K562 (cell line): ENCODE measurements at regions not wholly inside any gene's neighbourhood (a gene's known extent, or its start where the extent isn't known, plus 50 kb on each side); places are given as distances from the start of the nearest gene placed in this dataset.
A peak's percentile ranks its signal among the peaks of the same experiment; 100 is the strongest.

Experiments used
- ATAC-seq: fragments of 200-7000 bp; cut with Tn5 transposase; 3 replicates; pipeline ENCODE4 v1.9.1; 2020; ENCODE audit warnings: moderate library complexity
- BruUV-seq: library from RNA; stranded (reverse); fragments of 400-500 nt; replicated peaks from 2 replicates; lab custom pipeline; 2021; lab: Mats Ljungman, UMichigan
- CTCF ChIA-PET: fragments of 300-600 bp; formaldehyde crosslinking; extraction: SDS; loops from one replicate; lab custom pipeline; 2021; ENCODE audit warnings: low intra/inter-chr PET ratio; lab: Yijun Ruan, JAX
- POLR2A ChIA-PET: fragments of 300-600, 350-650 bp; sonication (Branson Sonifier 250); formaldehyde crosslinking; extraction: SDS; loops from one replicate; lab custom pipeline; 2021; ENCODE audit warnings: antibody characterized with exemption, inconsistent platforms; lab: Yijun Ruan, JAX
- DNase-seq, 4 experiments: peaks; one replicate each; pipeline versions ENCODE4 v3.0.0 to v3.0.0-alpha.2; 2011 to 2018; ENCODE audit warnings: low spot score in 3 of 4, mixed read lengths in 3 of 4; ENCODE audit errors: extremely low read depth in 1 of 4
- FAIRE-seq: peaks from 2 replicates; lab custom pipeline; 2011; peaks lifted over from hg19 to GRCh38; lab: Jason Lieb, UNC
- H2AFZ ChIP-seq: 2 replicates; pipeline ENCODE4 v1.6.0; 2011; ENCODE audit warnings: low read depth, low read length, control low read depth, inconsistent platforms
- H3K27ac ChIP-seq: fragments of 200-600 bp; 3 replicates; pipeline ENCODE4 v1.8.0; 2011; ENCODE audit warnings: low read depth, mild to moderate bottlenecking, control low read depth, inconsistent platforms, low read length, moderate library complexity, mixed read lengths; ENCODE audit errors: extremely low read depth
- H3K27me3 ChIP-seq, 2 experiments: fragments of 300-600 bp in 1 of 2; 2 replicates in 1 of 2; 3 replicates in 1 of 2; pipeline versions ENCODE4 v1.6.0 to v1.8.0; 2011; ENCODE audit warnings: inconsistent platforms in 2 of 2, low read length in 2 of 2, mild to moderate bottlenecking in 1 of 2, mixed read lengths in 1 of 2, moderate library complexity in 1 of 2; ENCODE audit not compliant: control insufficient read depth in 2 of 2, insufficient read depth in 2 of 2
- H3K36me3 ChIP-seq: fragments of 300-600 bp; 3 replicates; pipeline ENCODE4 v1.8.0; 2011; ENCODE audit warnings: mild to moderate bottlenecking, low read length, inconsistent platforms; ENCODE audit not compliant: control insufficient read depth, insufficient read depth
- H3K4me1 ChIP-seq, 2 experiments: fragments of 200-600 bp in 1 of 2; replicated peaks in 1 of 2; 2 replicates in 1 of 2; 3 replicates in 1 of 2; pipeline versions ENCODE4 v1.5.1 to v1.8.0; 2011; ENCODE audit warnings: inconsistent platforms in 2 of 2, low read length in 2 of 2, mild to moderate bottlenecking in 1 of 2, mixed read lengths in 1 of 2, moderate library complexity in 1 of 2; ENCODE audit not compliant: control insufficient read depth in 2 of 2, insufficient read depth in 2 of 2
- H3K4me2 ChIP-seq: 2 replicates; pipeline ENCODE4 v1.6.1; 2011; ENCODE audit warnings: low read length, control low read depth, inconsistent platforms, mixed read lengths; ENCODE audit not compliant: insufficient read depth
- H3K4me3 ChIP-seq: fragments of 200-600 bp; sonication (generic), shearing (Covaris generic); 2 replicates; pipeline ENCODE4 v1.5.1; 2016; ENCODE audit warnings: control low read depth, inconsistent platforms
- H3K79me2 ChIP-seq: fragments of 200-600 bp; 3 replicates; pipeline ENCODE4 v1.8.0; 2011; ENCODE audit warnings: low read length, inconsistent platforms; ENCODE audit not compliant: control insufficient read depth, insufficient read depth
- H3K9ac ChIP-seq, 2 experiments: 2 replicates each; pipeline versions ENCODE4 v1.6.0 to v1.6.1; 2011; ENCODE audit warnings: low read depth in 2 of 2, low read length in 2 of 2, control low read depth in 1 of 2, inconsistent platforms in 1 of 2, mild to moderate bottlenecking in 1 of 2, mixed read lengths in 1 of 2; ENCODE audit not compliant: insufficient read depth in 1 of 2
- H3K9me1 ChIP-seq: one replicate; pipeline ENCODE4 v1.6.0; 2011; ENCODE audit warnings: inconsistent platforms, mild to moderate bottlenecking, low read length, moderate library complexity; ENCODE audit not compliant: control insufficient read depth, insufficient read depth
- H3K9me3 ChIP-seq: replicated peaks from 2 replicates; pipeline ENCODE4 v1.5.1; 2011; ENCODE audit warnings: low read depth, low read length, inconsistent platforms; ENCODE audit not compliant: control insufficient read depth, insufficient read depth
- H4K20me1 ChIP-seq: replicated peaks from 2 replicates; pipeline ENCODE4 v1.6.1; 2011; ENCODE audit warnings: low read length, inconsistent platforms, mixed read lengths; ENCODE audit not compliant: control insufficient read depth, insufficient read depth
- FOXA3 ChIP-seq, 2 experiments: fragments of 450-650 bp in 1 of 2; sonication (generic) in 1 of 2; formaldehyde crosslinking; IDR thresholded peaks in 1 of 2; conservative IDR thresholded peaks in 1 of 2; 2 replicates each; pipeline versions ENCODE4 v1.4.0 to v1.8.0; 2020 to 2022; ENCODE audit warnings: mild to moderate bottlenecking in 2 of 2, missing genetic modification reagents in 1 of 2
- IRF2 ChIP-seq: sonication (generic); formaldehyde crosslinking; IDR thresholded peaks from 2 replicates; pipeline ENCODE4 v1.8.1; 2022; ENCODE audit warnings: mild to moderate bottlenecking, missing genetic modification reagents
- NRF1 ChIP-seq, 2 experiments: fragments of 450-650 bp; IDR thresholded peaks in 1 of 2; conservative IDR thresholded peaks in 1 of 2; 2 replicates each; pipeline ENCODE4 v1.6.1; 2014; ENCODE audit warnings: mild to moderate bottlenecking in 2 of 2
- TGIF2 ChIP-seq: sonication (generic); formaldehyde crosslinking; IDR thresholded peaks from 2 replicates; pipeline ENCODE4 v1.8.1; 2022; ENCODE audit warnings: mild to moderate bottlenecking, missing genetic modification reagents, moderate library complexity
- YY1 ChIP-seq, 3 experiments: IDR thresholded peaks; 2 replicates each; pipeline ENCODE4 v1.6.1; 2011; ENCODE audit warnings: low read length in 2 of 3, mild to moderate bottlenecking in 2 of 3, moderate library complexity in 2 of 3, borderline replicate concordance in 1 of 3, control low read depth in 1 of 3, low read depth in 1 of 3; ENCODE audit not compliant: insufficient read depth in 3 of 3, insufficient replicate concordance in 2 of 3, control insufficient read depth in 1 of 3, insufficient read length in 1 of 3; ENCODE audit errors: extremely low read depth in 1 of 3
- WGBS: fragments of 100-300 bp; shearing (Covaris generic); methylation state at CpG from one replicate; pipeline ENCODE4 v1.1.6; 2016; ENCODE audit warnings: low coverage, mixed read lengths; ENCODE audit not compliant: insufficient coverage; ENCODE audit errors: missing lambda C conversion rate; 5-methylcytosine and 5-hydroxymethylcytosine counted together
- in situ Hi-C: fragments of 300-500 bp; cut with MboI; formaldehyde crosslinking; loops from 4 replicates; pipeline ENCODE4 v1.15.0; 2018; ENCODE audit warnings: inconsistent platforms, mixed read lengths
- intact Hi-C: fragments of 100-400 bp; cut with micrococcal nuclease; formaldehyde crosslinking; loops from 2 replicates; pipeline ENCODE4 v1.14.2; 2022
- TF ChIP-seq, protein P1 (sequence below): IDR thresholded peaks from 2 replicates; pipeline ENCODE4 v1.6.1; 2012; ENCODE audit warnings: low read depth, low read length, improper control_type of control experiment, borderline replicate concordance
- TF ChIP-seq, protein P2 (sequence below): fragments of 450-650 bp; conservative IDR thresholded peaks from 2 replicates; pipeline ENCODE4 v1.6.1; 2016; ENCODE audit warnings: missing genetic modification characterization, low read depth, mild to moderate bottlenecking, missing compliant biosample characterization, moderate library complexity
- TF ChIP-seq, protein P3 (sequence below): sonication (generic); formaldehyde crosslinking; IDR thresholded peaks from 2 replicates; pipeline ENCODE4 v1.8.0; 2022; ENCODE audit warnings: mild to moderate bottlenecking, low read depth, missing genetic modification reagents

DNA sequence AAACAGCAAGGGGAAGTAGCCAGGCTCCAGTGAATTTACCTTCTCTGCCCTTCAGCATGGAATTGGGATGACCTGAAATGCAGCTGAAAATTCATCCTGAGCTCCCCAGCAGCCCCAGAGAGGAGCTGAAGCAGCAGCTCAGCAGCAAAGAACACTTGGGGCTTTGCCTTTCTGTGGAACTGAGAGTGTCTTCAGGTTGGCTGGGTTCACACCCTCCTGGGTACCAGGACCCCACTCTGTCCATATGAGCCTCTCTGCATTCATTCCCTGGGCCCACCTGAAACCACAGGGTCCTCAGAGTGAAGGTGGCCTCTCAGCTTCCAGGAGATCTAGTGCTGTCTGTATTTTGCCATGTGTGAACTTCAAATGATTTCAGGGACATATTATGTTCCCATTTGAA is 429.2 kb downstream of the MN1 start (continued):
- TF ChIP-seq, protein P1, sequence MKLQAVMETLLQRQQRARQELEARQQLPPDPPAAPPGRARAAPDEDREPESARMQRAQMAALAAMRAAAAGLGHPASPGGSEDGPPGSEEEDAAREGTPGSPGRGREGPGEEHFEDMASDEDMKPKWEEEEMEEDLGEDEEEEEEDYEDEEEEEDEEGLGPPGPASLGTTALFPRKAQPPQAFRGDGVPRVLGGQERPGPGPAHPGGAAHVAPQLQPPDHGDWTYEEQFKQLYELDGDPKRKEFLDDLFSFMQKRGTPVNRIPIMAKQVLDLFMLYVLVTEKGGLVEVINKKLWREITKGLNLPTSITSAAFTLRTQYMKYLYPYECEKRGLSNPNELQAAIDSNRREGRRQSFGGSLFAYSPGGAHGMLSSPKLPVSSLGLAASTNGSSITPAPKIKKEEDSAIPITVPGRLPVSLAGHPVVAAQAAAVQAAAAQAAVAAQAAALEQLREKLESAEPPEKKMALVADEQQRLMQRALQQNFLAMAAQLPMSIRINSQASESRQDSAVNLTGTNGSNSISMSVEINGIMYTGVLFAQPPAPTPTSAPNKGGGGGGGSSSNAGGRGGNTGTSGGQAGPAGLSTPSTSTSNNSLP: no peak
- TF ChIP-seq, protein P2, sequence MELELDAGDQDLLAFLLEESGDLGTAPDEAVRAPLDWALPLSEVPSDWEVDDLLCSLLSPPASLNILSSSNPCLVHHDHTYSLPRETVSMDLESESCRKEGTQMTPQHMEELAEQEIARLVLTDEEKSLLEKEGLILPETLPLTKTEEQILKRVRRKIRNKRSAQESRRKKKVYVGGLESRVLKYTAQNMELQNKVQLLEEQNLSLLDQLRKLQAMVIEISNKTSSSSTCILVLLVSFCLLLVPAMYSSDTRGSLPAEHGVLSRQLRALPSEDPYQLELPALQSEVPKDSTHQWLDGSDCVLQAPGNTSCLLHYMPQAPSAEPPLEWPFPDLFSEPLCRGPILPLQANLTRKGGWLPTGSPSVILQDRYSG (tag): no peak
- TF ChIP-seq, protein P3, sequence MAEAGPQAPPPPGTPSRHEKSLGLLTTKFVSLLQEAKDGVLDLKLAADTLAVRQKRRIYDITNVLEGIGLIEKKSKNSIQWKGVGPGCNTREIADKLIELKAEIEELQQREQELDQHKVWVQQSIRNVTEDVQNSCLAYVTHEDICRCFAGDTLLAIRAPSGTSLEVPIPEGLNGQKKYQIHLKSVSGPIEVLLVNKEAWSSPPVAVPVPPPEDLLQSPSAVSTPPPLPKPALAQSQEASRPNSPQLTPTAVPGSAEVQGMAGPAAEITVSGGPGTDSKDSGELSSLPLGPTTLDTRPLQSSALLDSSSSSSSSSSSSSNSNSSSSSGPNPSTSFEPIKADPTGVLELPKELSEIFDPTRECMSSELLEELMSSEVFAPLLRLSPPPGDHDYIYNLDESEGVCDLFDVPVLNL (CRISPR knock-in tag): no peak
- TF ChIP-seq TGIF2: no peak

DNA sequence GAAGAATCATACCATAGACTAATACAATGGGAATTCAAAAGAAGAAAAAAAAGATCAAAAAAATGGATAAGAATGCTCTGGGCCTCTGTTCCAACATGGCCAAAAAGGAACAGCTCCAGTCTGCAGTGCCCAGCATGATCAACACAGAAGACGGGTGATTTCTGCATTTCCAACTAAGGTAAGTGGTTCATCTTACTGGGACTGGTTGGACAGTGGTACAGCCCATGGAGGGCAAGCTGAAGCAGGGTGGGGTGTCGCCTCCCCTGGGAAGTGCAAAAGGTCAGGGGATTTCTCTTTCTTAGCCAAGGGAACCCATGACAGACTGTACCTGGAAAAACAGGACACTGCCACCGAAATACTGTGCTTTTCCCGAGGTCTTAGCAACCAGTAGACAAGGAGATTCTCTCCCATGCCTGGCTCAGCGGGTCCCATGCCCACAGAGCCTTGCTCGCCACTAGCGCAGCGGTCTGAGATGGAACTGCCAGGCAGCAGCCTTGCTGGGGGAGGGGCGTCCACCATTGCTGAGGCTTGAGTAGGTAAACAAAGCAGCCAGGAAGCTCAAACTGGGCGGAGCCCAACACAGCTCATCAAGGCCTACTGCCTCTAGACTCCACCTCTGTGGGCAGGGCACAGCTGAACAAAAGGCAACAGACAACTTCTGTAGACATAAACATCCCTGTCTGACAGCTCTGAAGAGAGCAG is 428.4 kb downstream of the MN1 start:
- Histone ChIP-seq H3K4me3 (no peak overlapping the region), H2AFZ (no peak overlapping the region), H4K20me1 (no peaks in the 10 kb centered on the region), H3K9ac (no peak overlapping the region), H3K4me2 (no peak overlapping the region), H3K9me3 (no peaks in the 10 kb centered on the region), H3K9me1 (no peaks in the 10 kb centered on the region), H3K79me2 (no peaks in the 10 kb centered on the region), H3K36me3 (no peaks in the 10 kb centered on the region), H3K27me3 (peaks cover 0 to 2% of the 10 kb centered on the region in 2 experiments; a peak in 2 of 5 replicates), H3K4me1 (no peaks in the 10 kb centered on the region), H3K27ac (no peak overlapping the region)
- FAIRE-seq: no peak
- peak in 1 of 4 experiments; percentile 32 for DNase-seq
- in situ Hi-C loops (no loop called here), intact Hi-C loops (no loop called here)
- WGBS: 2% methylated on average over 9 of the region's 10 CpGs
- 0 out of 3 replicates have a peak, but pooled peaks have one; percentile 42 for ATAC-seq
- TF ChIP-seq IRF2 (CRISPR knock-in tag) (no peak), NRF1 (conservative IDR thresholded peaks at IDR 0.05 in 1 of 2, IDR thresholded peaks at IDR 0.05 in 1 of 2) (peak in 1 of 2 experiments; percentile 35; a peak in 1 of 4 replicates), FOXA3 (CRISPR knock-in tag; conservative IDR thresholded peaks at IDR 0.05 in 1 of 2, IDR thresholded peaks at IDR 0.05 in 1 of 2) (peak in 1 of 2 experiments; percentile 47; a peak in 1 of 4 replicates), YY1 (IDR thresholded peaks at IDR 0.05; ENCODE audit: borderline replicate concordance in 1 of 3, control insufficient read depth in 1 of 3, extremely low read depth in 1 of 3, insufficient read depth in 3 of 3, insufficient read length in 1 of 3, insufficient replicate concordance in 2 of 3, low read depth in 1 of 3, low read length in 2 of 3) (peak in 1 of 3 experiments; percentile 30)
- TF ChIP-seq, protein P2 (tag): no peak
- TF ChIP-seq, all 486 proteins: peak for 3
- POLR2A ChIA-PET: no interaction called here
- CTCF ChIA-PET: no interaction called here
- no TSS peak for BruUV-seq
